Heart left ventricle (tissue), 13 donors: ENCODE measurements at regions not wholly inside any gene's neighbourhood (a gene's known extent, or its start where the extent isn't known, plus 50 kb on each side); places are given as distances from the start of the nearest gene placed in this dataset.

Experiments
- CTCF ChIP-seq, 12 donors: fragments of 200-600 bp; sonication (generic) in 4 of 12; IDR thresholded peaks; one replicate each; pipeline versions ENCODE4 v1.5.0 to v1.8.0; 2018 to 2022; ENCODE audit warnings: antibody characterized with exemption in 12 of 12, mild to moderate bottlenecking in 5 of 12
- POLR2A ChIP-seq, 2 donors: fragments of 450-650 bp; IDR thresholded peaks; one replicate each; pipeline ENCODE4 v1.6.1; 2017; ENCODE audit warnings: antibody characterized with exemption in 2 of 2, mild to moderate bottlenecking in 2 of 2, moderate library complexity in 2 of 2
- donor health status: ischemic (EF 13 %, LVEDD 7.1; RV severe dilation, severe dysfunction).
- donor health status: DM: no; HTN: yes; CAD: no.
- donor health status: DM: no; HTN: no; CAD: no.
- donor health status: ischemic (EF 25% LVEDD 6.9; RV normal size, moderate dysfunction).
- donor health status: ischemic (EF 25% LVEDD 5.7; RV mildly dilated, moderate dysfunction).
- donor health status: ischemic (EF 35%, LVEDD 5.7; RV mildly dilated, moderate dysfunction).
- donor health status: nonischemic (EF 11% LVEDD 7.7; RV severe dilation, severe dysfunction).
- donor health status: DM: yes; HTN: yes; CAD: no.
- donor health status: PGD.
- donor health status: ischemic (EF 29% LVEDD 5.4; RV normal size, mild dysfunction).
- donor health status: nonischemic (EF 23%, LVEDD 6.1; RV moderate dilation, normal function).

- TF ChIP-seq CTCF (IDR thresholded peaks at IDR 0.05) (no peak), POLR2A (IDR thresholded peaks at IDR 0.05) (no peak)
Measured at GRCh38 chr11:7168741-7168990, 79.9 kb downstream of the RBMXL2 start.
